H1 (cell line): ENCODE measurements at regions not wholly inside any gene's neighbourhood (a gene's known extent, or its start where the extent isn't known, plus 50 kb on each side); places are given as distances from the start of the nearest gene placed in this dataset.

Experiments used
- CTCF ChIA-PET: fragments of 300-600 bp; sonication (Branson Sonifier 250); formaldehyde crosslinking; loops from one replicate; lab custom pipeline; 2021; ENCODE audit not compliant: partially characterized antibody; lab: Charles Lee
- POLR2A ChIA-PET: fragments of 300-600 bp; sonication (Branson Sonifier 250); formaldehyde crosslinking; loops from one replicate; lab custom pipeline; 2021; ENCODE audit warnings: inconsistent platforms; ENCODE audit not compliant: partially characterized antibody; lab: Charles Lee
- DNase-seq, 2 experiments: peaks; one replicate each; pipeline versions ENCODE4 v3.0.0 to v3.0.0-alpha.2; 2010 to 2022; ENCODE audit warnings: low spot score in 2 of 2, low read depth in 1 of 2, mixed read lengths in 1 of 2
- FAIRE-seq: peaks from 2 replicates; lab custom pipeline; 2011; peaks lifted over from hg19 to GRCh38; lab: Jason Lieb, UNC
- H2AFZ ChIP-seq: 2 replicates; pipeline ENCODE4 v1.8.1; 2012; ENCODE audit warnings: low read length, inconsistent platforms
- H2AK5ac ChIP-seq: 2 replicates; pipeline ENCODE4 v1.6.1; 2013; ENCODE audit warnings: low read depth, low read length
- H2BK120ac ChIP-seq: replicated peaks from 2 replicates; pipeline ENCODE3; 2013; ENCODE audit warnings: low read depth, low read length, inconsistent platforms
- H2BK12ac ChIP-seq: 2 replicates; pipeline ENCODE4 v1.6.1; 2013; ENCODE audit warnings: low read depth, low read length
- H2BK15ac ChIP-seq: 2 replicates; pipeline ENCODE4 v1.6.1; 2013; ENCODE audit warnings: low read length
- H2BK20ac ChIP-seq: 2 replicates; pipeline ENCODE4 v1.6.1; 2013; ENCODE audit warnings: low read length
- H2BK5ac ChIP-seq: 2 replicates; pipeline ENCODE4 v1.6.1; 2013; ENCODE audit warnings: low read depth, low read length
- H3K14ac ChIP-seq: 2 replicates; pipeline ENCODE4 v1.6.1; 2013; ENCODE audit warnings: inconsistent platforms; ENCODE audit not compliant: insufficient read length
- H3K18ac ChIP-seq: 2 replicates; pipeline ENCODE4 v1.6.1; 2013; ENCODE audit warnings: low read length; ENCODE audit errors: extremely low read depth
- H3K23ac ChIP-seq: 2 replicates; pipeline ENCODE4 v1.6.1; 2013; ENCODE audit warnings: inconsistent platforms; ENCODE audit not compliant: insufficient read length
- H3K23me2 ChIP-seq: 2 replicates; pipeline ENCODE4 v1.6.1; 2013; ENCODE audit warnings: low read depth, low read length
- H3K27ac ChIP-seq: 2 replicates; pipeline ENCODE4 v1.6.1; 2011; ENCODE audit warnings: low read depth, low read length, inconsistent platforms
- H3K27me3 ChIP-seq, 4 experiments: replicated peaks in 1 of 4; 1 replicate in 1 of 4; 2 replicates in 3 of 4; pipeline versions ENCODE4 v1.6.1 to v1.8.1; 2011 to 2013; ENCODE audit warnings: low read length in 3 of 4, mild to moderate bottlenecking in 3 of 4, inconsistent platforms in 2 of 4, mixed read lengths in 2 of 4, moderate library complexity in 1 of 4; ENCODE audit not compliant: control insufficient read depth in 3 of 4, insufficient read depth in 3 of 4; ENCODE audit errors: extremely low read depth in 1 of 4
- H3K36me3 ChIP-seq, 4 experiments: 2 replicates each; pipeline versions ENCODE4 v1.6.1 to v1.8.1; 2011 to 2013; ENCODE audit warnings: mild to moderate bottlenecking in 4 of 4, low read length in 3 of 4, moderate library complexity in 2 of 4, control low read depth in 1 of 4, inconsistent platforms in 1 of 4; ENCODE audit not compliant: insufficient read depth in 4 of 4, control insufficient read depth in 2 of 4
- H3K4ac ChIP-seq: replicated peaks from 2 replicates; pipeline ENCODE3; 2013; ENCODE audit warnings: low read length, low read depth, mixed read lengths, inconsistent platforms; ENCODE audit not compliant: insufficient read length
- H3K4me1 ChIP-seq, 4 experiments: replicated peaks in 1 of 4; 1 replicate in 1 of 4; 2 replicates in 3 of 4; pipeline versions ENCODE4 v1.6.1 to v1.8.1; 2011 to 2013; ENCODE audit warnings: low read length in 3 of 4, inconsistent platforms in 2 of 4, mixed read lengths in 1 of 4; ENCODE audit not compliant: insufficient read depth in 4 of 4, control insufficient read depth in 3 of 4
- H3K4me2 ChIP-seq, 2 experiments: 2 replicates each; pipeline versions ENCODE4 v1.6.1 to v1.8.1; 2011 to 2013; ENCODE audit warnings: low read depth in 2 of 2, low read length in 2 of 2, control low read depth in 1 of 2, inconsistent platforms in 1 of 2, mild to moderate bottlenecking in 1 of 2; ENCODE audit not compliant: insufficient read depth in 1 of 2
- H3K4me3 ChIP-seq, 4 experiments: fragments of 200-600, 300-600 bp in 1 of 4; sonication (generic), shearing (Covaris generic), sonication (Bioruptor Twin) in 1 of 4; 2 replicates each; pipeline versions ENCODE4 v1.5.1 to v1.8.1; 2011 to 2016; ENCODE audit warnings: low read length in 4 of 4, low read depth in 3 of 4, control low read depth in 2 of 4, inconsistent platforms in 2 of 4, mild to moderate bottlenecking in 2 of 4, mixed read lengths in 1 of 4, moderate library complexity in 1 of 4; ENCODE audit not compliant: insufficient read depth in 2 of 4; ENCODE audit errors: extremely low read depth in 1 of 4
- H3K56ac ChIP-seq: replicated peaks from 2 replicates; pipeline ENCODE3; 2013; ENCODE audit warnings: low read depth, mild to moderate bottlenecking, mixed read lengths, low read length, inconsistent platforms; ENCODE audit not compliant: insufficient read length
- H3K79me1 ChIP-seq: 2 replicates; pipeline ENCODE4 v1.6.1; 2013; ENCODE audit warnings: low read depth, low read length, control low read depth
- H3K79me2 ChIP-seq, 2 experiments: 2 replicates each; pipeline versions ENCODE4 v1.6.1 to v1.8.1; 2012 to 2013; ENCODE audit warnings: low read length in 2 of 2, mild to moderate bottlenecking in 2 of 2, inconsistent platforms in 1 of 2; ENCODE audit not compliant: insufficient read depth in 2 of 2, control insufficient read depth in 1 of 2
- H3K9ac ChIP-seq, 4 experiments: replicated peaks in 1 of 4; 1 replicate in 1 of 4; 2 replicates in 3 of 4; pipeline versions ENCODE4 v1.6.1 to v1.8.1; 2011 to 2013; ENCODE audit warnings: low read depth in 3 of 4, low read length in 3 of 4, control low read depth in 2 of 4, mild to moderate bottlenecking in 2 of 4, moderate library complexity in 2 of 4, inconsistent platforms in 1 of 4; ENCODE audit errors: extremely low read depth in 1 of 4
- H3K9me3 ChIP-seq, 2 experiments: 2 replicates each; pipeline versions ENCODE4 v1.6.1 to v1.8.1; 2012 to 2013; ENCODE audit warnings: mild to moderate bottlenecking in 2 of 2, moderate library complexity in 2 of 2, control low read depth in 1 of 2, inconsistent platforms in 1 of 2, low read depth in 1 of 2, low read length in 1 of 2, mixed read lengths in 1 of 2; ENCODE audit not compliant: insufficient read depth in 2 of 2
- H4K20me1 ChIP-seq, 2 experiments: replicated peaks in 1 of 2; 2 replicates each; pipeline versions ENCODE3 to v1.8.1; 2011 to 2013; ENCODE audit warnings: inconsistent platforms in 2 of 2, low read length in 2 of 2, mild to moderate bottlenecking in 1 of 2; ENCODE audit not compliant: insufficient read depth in 2 of 2, control insufficient read depth in 1 of 2
- H4K5ac ChIP-seq: 2 replicates; pipeline ENCODE4 v1.6.1; 2013; ENCODE audit warnings: low read length, low read depth, mixed read lengths, inconsistent platforms; ENCODE audit not compliant: insufficient read length
- H4K8ac ChIP-seq: 2 replicates; pipeline ENCODE4 v1.8.0; 2013; ENCODE audit warnings: mild to moderate bottlenecking, moderate library complexity, low read length, inconsistent platforms; ENCODE audit not compliant: insufficient read depth; ENCODE audit errors: extremely low read depth
- H4K91ac ChIP-seq: replicated peaks from 2 replicates; pipeline ENCODE3; 2013; ENCODE audit warnings: low read length, mixed read lengths, inconsistent platforms; ENCODE audit not compliant: insufficient read length
- ASH2L ChIP-seq: fragments of 200-600, 300-600 bp; sonication (generic); IDR thresholded peaks from one replicate; pipeline ENCODE4 v1.7.1; 2017; ENCODE audit warnings: low read length
- HDAC2 ChIP-seq, 2 experiments: fragments of 300-600 bp in 1 of 2; sonication (generic) in 1 of 2; IDR thresholded peaks; 2 replicates each; pipeline ENCODE4 v1.6.1; 2011 to 2012; ENCODE audit warnings: low read depth in 2 of 2, low read length in 2 of 2, mild to moderate bottlenecking in 2 of 2, moderate library complexity in 2 of 2, borderline replicate concordance in 1 of 2, inconsistent platforms in 1 of 2
- JUND ChIP-seq: IDR thresholded peaks from 2 replicates; pipeline ENCODE4 v1.6.1; 2011; ENCODE audit warnings: mild to moderate bottlenecking, improper control_type of control experiment, low read length
- SAP30 ChIP-seq: fragments of 300-600 bp; sonication (generic); IDR thresholded peaks from 2 replicates; pipeline ENCODE4 v1.7.1; 2012; ENCODE audit warnings: low read length, moderate library complexity, mild to moderate bottlenecking, inconsistent platforms; ENCODE audit not compliant: insufficient read depth, insufficient replicate concordance
- TEAD4 ChIP-seq: IDR thresholded peaks from 2 replicates; pipeline ENCODE4 v1.6.1; 2012; ENCODE audit warnings: low read depth, low read length, inconsistent platforms, mixed read lengths
- WGBS, 2 experiments: shearing (Covaris generic) in 1 of 2; methylation state at CpG; one replicate each; pipeline versions ENCODE4 v1.1.6 to v1.1.7; 2013 to 2015; ENCODE audit warnings: low lambda C conversion rate in 2 of 2, mixed read lengths in 2 of 2, inconsistent platforms in 1 of 2, low coverage in 1 of 2, missing lambda C conversion rate in 1 of 2; ENCODE audit not compliant: insufficient replicate concordance in 2 of 2, insufficient coverage in 1 of 2, insufficient read length in 1 of 2; ENCODE audit errors: extremely low coverage in 1 of 2, missing lambda C conversion rate in 1 of 2; 5-methylcytosine and 5-hydroxymethylcytosine counted together
- TF ChIP-seq, protein P1 (sequence below): IDR thresholded peaks from 2 replicates; pipeline ENCODE4 v1.6.1; 2012; ENCODE audit warnings: inconsistent platforms
- TF ChIP-seq, protein P2 (sequence below), 3 experiments: IDR thresholded peaks; 1 replicate in 2 of 3; 2 replicates in 1 of 3; pipeline versions ENCODE4 v1.5.1 to v1.6.1; 2011; ENCODE audit warnings: low read length in 3 of 3, mild to moderate bottlenecking in 3 of 3, inconsistent platforms in 2 of 3, low read depth in 1 of 3, moderate library complexity in 1 of 3; ENCODE audit not compliant: insufficient read depth in 1 of 3; ENCODE audit errors: control extremely low read depth in 1 of 3

DNA sequence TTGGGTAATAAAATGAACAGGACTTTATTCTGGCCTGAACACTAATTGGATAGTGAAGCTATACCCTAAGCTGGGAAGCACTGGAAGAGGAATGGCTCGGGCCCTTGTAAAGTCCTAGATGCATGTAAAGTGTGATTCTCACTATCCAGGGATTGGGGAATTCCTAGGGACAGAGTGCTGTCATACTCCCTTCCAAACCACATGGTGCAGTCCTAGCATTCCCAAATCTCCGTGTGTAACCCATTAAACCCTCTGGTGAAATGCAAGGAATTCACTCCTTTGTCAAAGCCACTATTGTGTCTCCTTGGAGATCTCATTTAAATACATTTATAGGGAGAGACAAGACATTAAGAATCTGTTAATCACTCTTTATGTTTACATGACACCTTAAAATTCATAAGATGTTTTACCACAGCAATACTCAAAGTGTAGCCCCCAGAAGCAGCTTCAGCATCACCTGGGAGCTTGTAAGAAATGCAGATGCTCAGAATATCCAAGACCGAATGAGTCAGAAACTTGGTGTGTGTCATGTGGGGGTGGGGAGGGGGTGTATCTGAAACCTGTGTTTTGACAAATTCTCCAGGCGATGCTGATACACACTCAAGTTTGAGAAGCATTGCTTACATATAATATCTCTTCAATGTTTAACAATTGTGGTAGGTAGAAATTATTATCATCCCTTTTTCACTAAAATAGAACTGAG lies 121.8 kb upstream of the NPHP3 start:
- no peak overlapping the region for H2AK5ac ChIP-seq
- H2AFZ ChIP-seq: no peak overlapping the region
- H3K79me1 ChIP-seq: no peaks in the 10 kb centered on the region
- no peaks in the 10 kb centered on the region for H3K79me2 ChIP-seq
- no peaks in the 10 kb centered on the region for H3K27me3 ChIP-seq
- H3K4ac ChIP-seq: no peak overlapping the region
- no peak overlapping the region for H2BK20ac ChIP-seq
- no peak overlapping the region for H2BK15ac ChIP-seq
- peak in 1 of 2 experiments; percentile 19 for DNase-seq
- no peak overlapping the region for H2BK5ac ChIP-seq
- peaks cover 0 to 14% (median 4%) of the 10 kb centered on the region in 4 experiments; a peak in 4 of 7 replicates for H3K4me1 ChIP-seq
- no peak overlapping the region; the same call in 1 of the 2 replicates for H3K27ac ChIP-seq
- no peaks in the 10 kb centered on the region for H3K36me3 ChIP-seq
- 63% methylated on average over 4 of the region's 4 CpGs; no CpG with 5 or more reads in 1 of the 2 experiments for WGBS, 2 experiments
- peak overlapping the region in 1 of 4 experiments; percentile 22; a peak in 1 of 8 replicates for H3K4me3 ChIP-seq
- peak overlapping the region; percentile 38 to 47; a peak in 3 of 4 replicates for H3K4me2 ChIP-seq
- peak; percentile 78 for FAIRE-seq
- no peaks in the 10 kb centered on the region for H3K23me2 ChIP-seq
- H3K9ac ChIP-seq: no peak overlapping the region
- ChIA-PET POLR2A (no interaction called here), CTCF (interaction anchor here (1.2 kb wide), 2 partner anchors 15 to 523 kb away, joined by 3 to 4 read pairs; no protein-coding TSS in a partner anchor)
- no peak overlapping the region for H2BK12ac ChIP-seq
- TF ChIP-seq SAP30: no peak
- TF ChIP-seq, protein P1, sequence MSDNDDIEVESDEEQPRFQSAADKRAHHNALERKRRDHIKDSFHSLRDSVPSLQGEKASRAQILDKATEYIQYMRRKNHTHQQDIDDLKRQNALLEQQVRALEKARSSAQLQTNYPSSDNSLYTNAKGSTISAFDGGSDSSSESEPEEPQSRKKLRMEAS: 0 out of 2 replicates have a peak, but pooled peaks have one; percentile 24
- peak; percentile 87 for TF ChIP-seq TEAD4
- 0 out of 4 replicates have a peak, but pooled peaks of 1 of the 2 experiments have one; percentile 25 for TF ChIP-seq HDAC2 (IDR thresholded peaks at IDR 0.05; ENCODE audit: borderline replicate concordance in 1 of 2, low read depth in 2 of 2, low read length in 2 of 2)
- TF ChIP-seq, protein P2, sequence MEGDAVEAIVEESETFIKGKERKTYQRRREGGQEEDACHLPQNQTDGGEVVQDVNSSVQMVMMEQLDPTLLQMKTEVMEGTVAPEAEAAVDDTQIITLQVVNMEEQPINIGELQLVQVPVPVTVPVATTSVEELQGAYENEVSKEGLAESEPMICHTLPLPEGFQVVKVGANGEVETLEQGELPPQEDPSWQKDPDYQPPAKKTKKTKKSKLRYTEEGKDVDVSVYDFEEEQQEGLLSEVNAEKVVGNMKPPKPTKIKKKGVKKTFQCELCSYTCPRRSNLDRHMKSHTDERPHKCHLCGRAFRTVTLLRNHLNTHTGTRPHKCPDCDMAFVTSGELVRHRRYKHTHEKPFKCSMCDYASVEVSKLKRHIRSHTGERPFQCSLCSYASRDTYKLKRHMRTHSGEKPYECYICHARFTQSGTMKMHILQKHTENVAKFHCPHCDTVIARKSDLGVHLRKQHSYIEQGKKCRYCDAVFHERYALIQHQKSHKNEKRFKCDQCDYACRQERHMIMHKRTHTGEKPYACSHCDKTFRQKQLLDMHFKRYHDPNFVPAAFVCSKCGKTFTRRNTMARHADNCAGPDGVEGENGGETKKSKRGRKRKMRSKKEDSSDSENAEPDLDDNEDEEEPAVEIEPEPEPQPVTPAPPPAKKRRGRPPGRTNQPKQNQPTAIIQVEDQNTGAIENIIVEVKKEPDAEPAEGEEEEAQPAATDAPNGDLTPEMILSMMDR (IDR thresholded peaks at IDR 0.05; ENCODE audit: control extremely low read depth in 1 of 3, insufficient read depth in 1 of 3, low read depth in 1 of 3, low read length in 3 of 3): no peak
- 0 out of 2 replicates have a peak, but pooled peaks have one; percentile 32 for TF ChIP-seq JUND
- TF ChIP-seq ASH2L: peak; percentile 42
- H3K14ac ChIP-seq: no peak overlapping the region
- H3K56ac ChIP-seq: no peak overlapping the region
- H2BK120ac ChIP-seq: no peak overlapping the region
- no peak overlapping the region for H3K18ac ChIP-seq
- no peaks in the 10 kb centered on the region for H4K20me1 ChIP-seq
- no peak overlapping the region for H4K91ac ChIP-seq
- H3K9me3 ChIP-seq: no peaks in the 10 kb centered on the region
- H4K8ac ChIP-seq: no peak overlapping the region
- no peak overlapping the region for H3K23ac ChIP-seq
- H4K5ac ChIP-seq: no peak overlapping the region
